GM18520 (cell line): ENCODE measurements at regions not wholly inside any gene's neighbourhood (a gene's known extent, or its start where the extent isn't known, plus 50 kb on each side); places are given as distances from the start of the nearest gene placed in this dataset.

Experiments used
- ATAC-seq: cut with Tn5 transposase; IDR thresholded peaks from one replicate; pipeline ENCODE4 v1.9.1; 2021; ENCODE audit not compliant: unreplicated experiment

DNA sequence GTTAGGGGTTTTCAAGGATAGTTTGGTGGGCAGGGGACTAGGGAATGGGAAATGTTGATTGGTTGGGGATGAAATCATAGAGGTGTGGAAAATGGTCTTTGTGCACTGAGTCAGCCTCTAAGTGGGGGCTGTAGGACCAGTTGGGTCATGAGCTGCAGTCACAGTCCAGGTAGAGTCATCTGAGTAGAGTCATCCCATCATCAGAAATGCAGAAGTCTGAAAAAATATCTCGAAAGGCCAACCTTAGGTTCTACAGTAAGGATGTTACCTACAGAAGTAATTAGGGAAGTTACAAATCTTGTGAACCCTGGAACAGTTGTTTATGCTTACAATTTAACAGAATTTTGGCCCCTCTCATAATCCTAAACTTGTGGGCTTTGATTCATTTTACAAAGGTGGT lies 63.4 kb upstream of the AP1S2 start:
- no peak for ATAC-seq

DNA sequence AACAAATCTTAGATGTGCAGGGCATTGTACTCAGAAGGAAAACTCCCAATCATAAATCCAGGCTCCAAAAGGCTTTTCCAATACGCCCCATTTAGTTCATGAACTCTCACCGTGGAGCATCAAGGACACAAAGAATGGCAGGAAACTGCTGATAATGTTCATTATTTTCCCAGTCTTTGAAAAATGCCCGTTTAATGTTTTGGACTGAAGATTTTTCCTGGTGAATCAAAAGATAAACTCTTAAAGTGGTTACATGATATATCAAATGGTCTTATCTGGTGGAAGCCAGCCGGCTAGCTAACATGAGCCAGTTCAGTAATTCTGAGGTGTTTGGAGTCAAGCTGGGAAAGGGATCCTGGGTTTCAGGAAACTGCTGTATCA lies 62.1 kb upstream of the AP1S2 start:
- ATAC-seq: no peak

- no peak for ATAC-seq
These were observed 61.5 kb upstream of the AP1S2 start for GRCh38 chrX:15915959-15916703.

DNA sequence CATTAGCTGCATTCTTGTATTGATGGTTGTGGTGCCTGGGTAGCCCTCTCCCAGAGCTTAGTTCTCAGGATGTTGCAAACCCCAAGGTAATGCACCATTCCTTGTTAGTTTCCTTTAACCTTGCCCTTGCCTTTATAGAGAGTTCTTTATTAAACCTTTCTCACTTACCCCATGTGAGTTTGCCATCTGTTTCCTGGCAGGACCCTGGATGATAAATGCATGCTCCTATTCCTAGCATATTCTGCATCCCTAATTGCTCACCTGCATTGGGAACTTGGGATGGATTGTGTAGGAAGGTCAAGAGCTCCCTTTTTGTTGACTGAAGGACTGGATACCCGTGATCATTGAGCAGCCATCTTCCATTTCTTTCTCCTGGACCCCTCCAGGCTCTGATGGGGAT lies 59.9 kb upstream of the AP1S2 start:
- ATAC-seq: no peak

- ATAC-seq: no peak
These were observed 58.5 kb upstream of the AP1S2 start for GRCh38 chrX:15913146-15913545.

GRCh38 chrX:15911734-15912550 lies 57.3 kb upstream of the AP1S2 start:
- ATAC-seq: no peak

DNA sequence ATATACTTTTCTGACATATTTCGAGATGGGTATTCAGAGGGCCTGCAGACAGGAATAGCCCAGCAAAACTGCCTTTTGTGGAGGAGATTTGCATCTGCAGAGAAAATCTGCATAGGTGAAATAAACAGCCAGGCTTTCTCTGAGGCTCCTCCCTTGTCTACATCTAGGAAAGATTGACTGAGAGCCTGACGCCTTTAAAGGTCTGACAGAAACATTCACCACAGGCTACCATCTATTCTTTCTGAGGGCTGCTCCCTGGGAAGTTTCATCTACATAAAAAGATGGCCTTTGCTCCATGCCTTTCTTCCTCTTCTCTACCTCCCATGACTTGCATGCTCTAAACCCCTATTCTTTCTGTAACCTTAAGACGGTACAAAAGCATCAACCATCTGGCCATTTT lies 55.0 kb upstream of the AP1S2 start:
- ATAC-seq: no peak

GRCh38 chrX:15908603-15909290 lies 54.1 kb upstream of the AP1S2 start:
- no peak for ATAC-seq

- ATAC-seq: no peak
These were observed 51.7 kb upstream of the AP1S2 start for GRCh38 chrX:15906041-15906943.
